T1000 (cell line): ENCODE measurements at regions not wholly inside any gene's neighbourhood (a gene's known extent, or its start where the extent isn't known, plus 50 kb on each side); places are given as distances from the start of the nearest gene placed in this dataset.
A peak's percentile ranks its signal among the peaks of the same experiment; 100 is the strongest.

Source experiments
- DNase-seq: peaks from one replicate; lab custom pipeline; 2025; ENCODE audit warnings: mixed read lengths; lab: John Stamatoyannopoulos, UW

GRCh38 chr3:40817017-40817416 is 292.3 kb downstream of the ZNF621 start:
- DNase-seq, result no peak

- DNase-seq, result no peak
Observed at GRCh38 chr3:40821315-40821714, 296.6 kb downstream of the ZNF621 start.

DNA sequence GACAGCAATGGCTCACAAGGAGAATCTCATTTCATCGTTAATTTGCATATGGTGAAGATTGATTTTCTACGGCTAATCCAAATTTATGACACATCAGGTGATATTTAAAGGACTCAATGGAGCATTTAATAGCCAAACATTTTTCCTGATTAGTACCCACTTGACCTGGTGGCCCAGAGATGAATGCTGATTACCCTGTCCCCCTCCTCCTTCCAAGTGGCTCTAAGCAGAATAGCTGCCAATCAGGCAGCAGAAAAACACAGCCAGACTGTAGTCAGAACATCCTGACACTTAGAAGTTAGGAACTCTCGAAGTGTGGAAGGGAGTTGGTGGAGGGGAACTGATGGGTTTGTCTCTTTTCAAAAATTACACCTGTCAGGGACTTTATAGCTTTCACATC is 302.5 kb downstream of the ZNF621 start:
- no peak for DNase-seq

GRCh38 chr3:40827942-40828688 is 303.4 kb downstream of the ZNF621 start:
- DNase-seq, result no peak

- DNase-seq, result no peak
Observed at GRCh38 chr3:40828741-40829415, 304.1 kb downstream of the ZNF621 start.

DNA sequence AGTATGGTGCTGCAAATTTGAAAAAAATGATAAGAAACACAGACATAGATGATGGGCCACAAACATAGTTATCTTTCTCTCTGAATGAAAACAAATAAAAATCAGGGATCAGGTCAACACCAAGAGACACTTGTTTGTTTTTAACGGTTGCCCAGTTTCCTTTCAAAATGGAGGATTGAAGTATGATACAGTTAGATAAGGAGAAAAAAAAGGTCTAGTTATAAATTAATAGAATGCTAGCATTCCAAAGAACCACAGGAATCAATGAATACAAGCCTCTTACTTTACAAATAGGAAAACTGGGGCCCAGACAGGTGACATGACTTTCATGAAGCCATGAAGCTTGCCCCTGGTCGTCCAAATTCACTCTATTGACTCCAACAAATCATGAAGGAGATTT is 305.1 kb downstream of the ZNF621 start:
- no peak for DNase-seq

- DNase-seq, result no peak
Observed at GRCh38 chr3:40837300-40837699, 312.5 kb downstream of the ZNF621 start.

DNA sequence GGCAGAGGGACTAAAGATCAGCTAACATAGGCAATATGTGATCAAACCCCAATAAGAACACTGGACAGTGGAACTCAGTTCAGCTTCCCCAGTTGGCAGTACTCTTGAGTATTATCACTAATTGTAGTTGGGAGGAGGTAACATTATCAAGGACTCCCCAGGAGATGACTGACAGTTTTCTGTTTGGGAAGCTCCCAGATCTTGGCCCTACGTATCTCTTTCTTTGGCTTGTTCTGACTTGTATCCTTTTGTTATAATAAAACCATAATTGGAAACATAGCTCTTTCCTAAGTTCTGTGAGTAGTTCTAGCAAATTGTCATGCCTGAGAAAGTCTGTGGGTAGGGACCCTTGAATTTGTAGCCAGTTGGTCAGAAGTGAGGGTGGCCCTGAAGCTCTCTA is 316.4 kb downstream of the ZNF621 start:
- no peak for DNase-seq

GRCh38 chr3:40841570-40842109 is 316.9 kb downstream of the ZNF621 start:
- DNase-seq, result no peak

DNA sequence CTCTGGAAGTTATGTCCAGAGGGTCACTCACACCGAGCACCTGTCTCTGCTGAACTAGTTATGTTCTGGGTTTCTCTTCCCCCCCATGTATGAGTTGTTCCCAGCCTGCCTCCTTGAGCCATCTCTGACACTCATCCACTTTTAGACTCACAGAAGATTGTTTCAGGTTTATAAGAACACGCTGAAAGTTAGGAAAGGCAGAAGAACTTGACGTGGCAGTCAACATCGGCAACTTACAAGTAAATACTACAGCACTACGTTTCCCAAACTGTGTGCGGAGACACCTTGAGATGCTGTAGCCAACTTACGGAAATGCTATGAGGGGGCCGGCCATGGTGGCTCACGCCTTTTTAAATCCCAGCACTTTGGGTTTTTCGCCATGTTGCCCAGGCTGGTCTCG is 318.0 kb downstream of the ZNF621 start:
- no peak for DNase-seq

DNA sequence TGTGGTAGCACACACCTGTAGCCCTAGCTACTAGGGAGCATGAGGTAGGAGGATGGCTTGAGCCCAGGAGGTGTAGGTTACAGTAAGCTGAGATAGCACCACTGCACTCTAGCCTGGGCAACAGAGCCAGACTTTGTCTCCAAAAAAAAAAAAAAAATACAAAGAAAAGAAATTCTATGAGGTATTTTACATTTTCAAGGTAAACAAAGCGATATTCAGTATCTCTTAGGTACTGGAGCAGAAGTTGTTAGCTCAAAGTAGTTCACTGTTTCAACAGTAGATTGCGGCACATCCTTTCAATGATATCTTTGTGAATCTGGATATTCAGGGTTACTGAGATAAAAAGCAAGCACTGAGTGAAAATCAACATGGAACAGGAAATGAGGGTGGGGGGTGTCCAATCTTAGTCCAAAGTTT is 318.5 kb downstream of the ZNF621 start:
- DNase-seq, result no peak

DNA sequence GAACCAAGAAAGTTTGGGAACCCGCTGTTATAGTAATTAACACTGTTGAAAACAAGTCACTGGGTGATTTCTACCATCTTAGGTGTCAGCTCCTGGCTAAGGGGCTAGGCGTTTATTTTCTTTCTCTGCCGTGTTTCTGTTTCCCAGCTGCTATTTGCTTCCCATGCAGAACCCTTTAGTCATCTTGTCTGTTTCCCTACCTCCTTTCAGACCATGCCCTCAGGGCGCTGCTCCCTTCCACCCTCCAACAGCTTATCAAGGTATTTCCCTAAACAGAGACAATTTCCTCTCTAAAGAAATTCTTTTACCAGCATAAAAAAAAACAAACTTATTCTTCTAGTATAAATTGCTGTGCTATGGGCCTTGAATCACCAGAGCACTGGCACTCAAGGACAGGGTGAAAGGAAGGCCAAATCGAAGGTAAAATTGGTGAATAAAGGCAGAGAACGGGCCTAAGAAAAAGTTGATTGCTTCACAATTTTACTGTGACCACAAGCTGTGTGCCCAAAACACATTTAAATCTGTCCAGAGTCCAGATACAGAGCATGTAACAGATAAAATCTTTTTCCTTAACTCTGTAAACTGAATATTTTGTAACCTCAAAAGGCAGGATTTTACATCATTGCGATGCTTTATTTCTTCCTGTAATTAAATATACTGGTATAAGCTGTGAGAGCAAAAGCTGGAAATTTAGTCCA is 319.2 kb downstream of the ZNF621 start:
- DNase-seq, result peak; percentile 69

- no peak for DNase-seq
Observed at GRCh38 chr3:40844896-40845295, 320.1 kb downstream of the ZNF621 start.

- DNase-seq, result no peak
Observed at GRCh38 chr3:40845447-40845846, 320.7 kb downstream of the ZNF621 start.

- no peak for DNase-seq
Observed at GRCh38 chr3:40845916-40846315, 321.2 kb downstream of the ZNF621 start.

DNA sequence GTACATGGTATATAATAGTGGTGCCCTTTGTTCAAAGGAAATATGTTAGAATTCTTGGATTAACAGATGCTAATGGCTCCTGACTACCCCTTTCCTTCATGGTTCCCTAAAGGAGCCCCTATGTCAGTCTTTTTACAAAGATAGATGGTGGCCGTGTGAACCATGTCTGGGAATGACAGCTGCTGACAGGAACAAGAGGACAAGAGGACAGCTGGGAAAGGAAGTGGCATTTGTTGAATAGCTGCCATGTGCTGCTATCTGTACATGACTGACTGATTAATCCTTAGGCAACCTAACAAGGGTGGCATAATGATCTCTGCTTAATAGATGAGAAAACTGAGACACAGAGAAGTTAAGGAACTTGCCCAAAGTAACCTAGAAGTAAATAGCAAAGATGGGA is 321.7 kb downstream of the ZNF621 start:
- no peak for DNase-seq

GRCh38 chr3:40847551-40847992 is 322.8 kb downstream of the ZNF621 start:
- DNase-seq, result peak; percentile 22

DNA sequence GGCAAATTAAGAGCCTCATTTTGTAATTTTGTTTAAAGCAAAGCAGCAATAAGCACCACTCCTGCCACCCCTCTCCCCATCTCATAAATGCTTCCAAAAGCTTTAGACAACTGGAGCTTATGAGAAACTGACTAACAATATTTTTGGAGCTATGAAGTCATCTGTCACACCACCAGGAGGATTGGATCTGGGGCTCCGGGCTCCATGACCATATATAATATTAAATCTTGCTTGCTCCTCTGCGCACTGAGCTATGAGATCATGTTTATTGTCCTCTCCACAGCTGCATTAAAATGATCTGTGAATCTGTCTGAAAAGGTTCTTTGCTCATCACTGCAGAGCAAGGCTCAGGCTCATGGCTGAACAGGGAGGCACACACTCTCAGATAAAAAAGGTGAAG is 323.7 kb downstream of the ZNF621 start:
- no peak for DNase-seq

DNA sequence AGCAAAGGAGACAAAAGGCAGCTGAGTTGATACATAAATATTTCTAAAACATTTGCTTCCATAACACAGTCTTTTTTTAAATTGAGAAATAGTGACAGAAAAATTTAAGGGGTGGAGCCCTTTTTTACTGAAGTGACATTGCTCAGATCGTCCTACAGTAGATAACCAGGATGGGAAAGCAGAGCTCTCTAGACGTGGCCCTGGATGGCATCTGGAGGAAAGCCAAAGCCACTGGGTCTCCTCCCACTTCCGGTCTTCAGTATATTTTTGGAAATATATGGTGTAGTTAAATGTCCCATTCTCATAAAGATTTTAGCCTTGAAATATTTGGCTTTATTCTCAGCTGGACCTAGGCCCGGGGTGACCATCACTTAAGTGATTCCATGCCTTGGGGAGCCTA is 326.1 kb downstream of the ZNF621 start:
- no peak for DNase-seq

DNA sequence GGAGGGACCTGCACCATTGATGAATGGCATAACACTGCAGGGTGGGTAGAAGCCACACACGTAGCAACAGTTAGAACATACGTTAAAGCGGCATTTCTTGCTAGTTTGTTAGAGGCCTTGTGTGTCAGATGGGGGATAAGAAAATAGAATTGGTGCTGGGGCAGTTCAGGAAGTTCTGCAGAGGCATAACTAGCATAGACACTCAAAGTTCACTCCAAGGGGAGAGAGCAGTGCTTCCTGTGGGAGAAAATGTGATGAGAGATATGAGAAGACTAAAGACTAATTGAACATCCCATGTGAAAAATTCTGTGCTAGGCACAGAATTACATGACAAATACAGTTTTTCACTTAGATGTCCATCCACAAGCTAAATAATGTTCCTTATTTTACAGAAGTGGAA is 327.1 kb downstream of the ZNF621 start:
- no peak for DNase-seq

- DNase-seq, result no peak
Observed at GRCh38 chr3:40852712-40853111, 328.0 kb downstream of the ZNF621 start.

DNA sequence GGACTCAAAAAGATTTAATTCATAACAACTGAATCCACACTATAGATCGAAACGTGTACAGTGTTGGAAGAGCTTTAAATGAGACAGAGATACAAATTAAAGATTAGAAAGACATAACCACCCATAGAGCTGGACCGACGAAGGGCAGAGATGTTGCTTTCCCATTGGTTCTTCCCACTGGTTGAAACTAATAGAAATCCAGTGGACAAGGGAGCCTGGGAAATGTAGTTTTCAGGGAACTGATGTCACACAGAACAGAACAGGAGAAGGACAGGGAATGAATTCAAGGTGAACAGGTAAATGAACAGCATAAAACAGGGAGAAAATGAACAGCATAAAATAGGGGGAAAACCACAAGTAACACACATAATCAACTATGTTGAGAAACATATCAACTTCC is 328.7 kb downstream of the ZNF621 start:
- DNase-seq, result no peak

DNA sequence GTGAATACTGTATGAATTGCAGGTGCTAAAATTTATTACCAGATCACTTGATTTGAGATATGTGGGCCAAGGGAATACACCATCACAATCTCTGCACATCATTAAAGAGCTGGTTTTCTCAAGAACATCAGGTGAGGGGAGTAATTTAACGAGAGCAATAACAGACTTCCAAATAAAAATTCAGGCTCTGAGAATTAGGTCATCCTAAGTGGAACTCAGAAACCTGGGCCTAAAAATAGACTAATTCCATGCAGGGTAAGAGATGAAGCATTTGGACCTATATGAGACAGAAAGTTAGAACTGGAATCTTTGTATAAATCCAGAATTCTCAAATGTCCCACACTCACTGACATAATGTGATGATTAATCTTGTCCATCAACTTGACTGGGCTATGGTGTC is 331.1 kb downstream of the ZNF621 start:
- DNase-seq, result no peak
